Lower lobe of right lung (tissue), 2 donors: ENCODE measurements at regions not wholly inside any gene's neighbourhood (a gene's known extent, or its start where the extent isn't known, plus 50 kb on each side); places are given as distances from the start of the nearest gene placed in this dataset.

ENCODE experiments used
- ATAC-seq, 2 donors: fragments of 200-7000 bp; cut with Tn5 transposase; one replicate each; pipeline ENCODE4 v1.9.1; 2020 to 2022; ENCODE audit warnings: mild to moderate bottlenecking in 2 of 2, moderate library complexity in 2 of 2
- DNase-seq: peaks from one replicate; pipeline ENCODE4 v3.0.0-alpha.2; 2020
- H3K27ac ChIP-seq: fragments of 200-600 bp; one replicate; pipeline ENCODE4 v1.8.0; 2022
- H3K27me3 ChIP-seq: fragments of 200-600 bp; one replicate; pipeline ENCODE4 v1.8.0; 2022; ENCODE audit warnings: low read depth
- H3K36me3 ChIP-seq: fragments of 200-600 bp; one replicate; pipeline ENCODE4 v1.8.0; 2022; ENCODE audit warnings: mild to moderate bottlenecking
- H3K4me1 ChIP-seq: fragments of 200-600 bp; one replicate; pipeline ENCODE4 v1.8.0; 2022
- H3K4me3 ChIP-seq: fragments of 200-600 bp; one replicate; pipeline ENCODE4 v1.8.0; 2022; ENCODE audit warnings: mild to moderate bottlenecking
- H3K9me3 ChIP-seq: fragments of 200-600 bp; one replicate; pipeline ENCODE4 v1.8.0; 2022
- intact Hi-C: fragments of 100-400 bp; cut with DNase I; formaldehyde crosslinking; loops from one replicate; pipeline ENCODE4 v1.11.0; 2022
- TF ChIP-seq, protein P1 (sequence below): fragments of 200-600 bp; IDR thresholded peaks from one replicate; pipeline ENCODE4 v1.8.0; 2022; ENCODE audit warnings: antibody characterized with exemption, mild to moderate bottlenecking
- donor health status: DM: no; HTN: yes; CAD: no; lungs with severe emphysema.

DNA sequence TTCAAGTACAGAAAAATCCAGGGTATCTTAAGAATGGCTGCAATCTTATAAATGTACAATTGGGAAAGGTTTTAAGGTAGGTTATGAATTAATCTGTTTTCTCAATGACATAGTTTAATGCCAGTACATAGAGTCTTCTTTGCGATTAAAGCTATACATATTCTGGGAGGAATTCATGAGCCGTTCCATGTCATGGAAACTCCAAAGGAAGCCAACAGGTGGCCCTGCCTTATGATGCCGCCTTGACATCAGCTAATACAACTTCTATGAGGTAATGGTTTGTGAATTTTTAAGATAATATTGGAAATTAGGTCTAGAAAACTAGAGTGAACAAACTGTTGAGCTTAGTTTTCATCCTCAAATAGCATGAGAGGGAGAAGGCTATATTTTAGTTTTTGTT is 713.4 kb downstream of the EFNA5 start:
- H3K27me3 ChIP-seq: no peaks in the 10 kb centered on the region
- H3K4me1 ChIP-seq: no peaks in the 10 kb centered on the region
- TF ChIP-seq, protein P1, sequence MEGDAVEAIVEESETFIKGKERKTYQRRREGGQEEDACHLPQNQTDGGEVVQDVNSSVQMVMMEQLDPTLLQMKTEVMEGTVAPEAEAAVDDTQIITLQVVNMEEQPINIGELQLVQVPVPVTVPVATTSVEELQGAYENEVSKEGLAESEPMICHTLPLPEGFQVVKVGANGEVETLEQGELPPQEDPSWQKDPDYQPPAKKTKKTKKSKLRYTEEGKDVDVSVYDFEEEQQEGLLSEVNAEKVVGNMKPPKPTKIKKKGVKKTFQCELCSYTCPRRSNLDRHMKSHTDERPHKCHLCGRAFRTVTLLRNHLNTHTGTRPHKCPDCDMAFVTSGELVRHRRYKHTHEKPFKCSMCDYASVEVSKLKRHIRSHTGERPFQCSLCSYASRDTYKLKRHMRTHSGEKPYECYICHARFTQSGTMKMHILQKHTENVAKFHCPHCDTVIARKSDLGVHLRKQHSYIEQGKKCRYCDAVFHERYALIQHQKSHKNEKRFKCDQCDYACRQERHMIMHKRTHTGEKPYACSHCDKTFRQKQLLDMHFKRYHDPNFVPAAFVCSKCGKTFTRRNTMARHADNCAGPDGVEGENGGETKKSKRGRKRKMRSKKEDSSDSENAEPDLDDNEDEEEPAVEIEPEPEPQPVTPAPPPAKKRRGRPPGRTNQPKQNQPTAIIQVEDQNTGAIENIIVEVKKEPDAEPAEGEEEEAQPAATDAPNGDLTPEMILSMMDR: no peak
- no peaks in the 10 kb centered on the region for H3K9me3 ChIP-seq
- no peaks in the 10 kb centered on the region for H3K36me3 ChIP-seq
- intact Hi-C loops: no loop called here
- no peak for DNase-seq
- no peak overlapping the region for H3K27ac ChIP-seq
- H3K4me3 ChIP-seq: no peak overlapping the region
- ATAC-seq: no peak

DNA sequence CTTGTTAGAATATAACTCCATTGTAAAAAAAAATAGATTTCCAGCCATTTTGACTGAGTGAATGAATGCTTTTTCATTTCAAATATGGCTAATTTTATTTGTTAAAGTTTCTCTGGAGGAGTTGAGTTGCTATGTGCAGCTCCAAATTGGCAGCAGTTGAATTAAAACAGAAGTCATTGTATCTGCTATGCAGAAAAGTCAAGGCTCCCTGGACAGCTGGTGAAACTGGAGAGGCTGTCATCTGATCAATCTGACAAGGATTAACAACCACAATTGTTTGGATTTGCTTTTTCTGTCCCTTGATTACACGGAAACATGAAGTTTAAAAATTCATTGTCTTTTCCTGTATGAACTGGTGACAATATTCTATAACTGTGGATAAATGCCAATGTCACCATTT is 713.9 kb downstream of the EFNA5 start:
- Histone ChIP-seq H3K36me3 (no peaks in the 10 kb centered on the region), H3K4me1 (no peaks in the 10 kb centered on the region), H3K4me3 (no peak overlapping the region), H3K27ac (no peak overlapping the region), H3K9me3 (no peaks in the 10 kb centered on the region), H3K27me3 (no peaks in the 10 kb centered on the region)
- DNase-seq (no peak), ATAC-seq (no peak)
- intact Hi-C loops: no loop called here
- TF ChIP-seq, protein P1: no peak

DNA sequence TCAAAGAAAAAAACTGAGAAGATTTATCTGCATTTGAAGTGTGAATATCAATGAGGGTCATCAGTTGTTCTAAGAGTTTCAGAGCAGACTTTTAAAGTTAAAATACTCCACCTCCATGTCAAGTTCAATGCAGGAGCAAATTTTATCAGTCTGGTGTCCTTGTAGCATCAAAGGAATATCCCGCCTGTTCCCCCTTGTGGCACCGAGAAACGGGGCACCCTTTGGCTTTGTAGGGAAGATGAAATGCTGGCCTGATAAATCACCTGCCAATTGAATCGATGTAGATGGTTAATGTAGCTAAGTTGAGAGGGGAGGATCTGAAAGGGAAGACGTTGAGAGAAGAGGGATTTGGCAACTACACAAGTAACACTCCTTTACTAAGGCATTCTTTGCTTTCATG is 714.5 kb downstream of the EFNA5 start:
- DNase-seq (no peak), ATAC-seq (no peak)
- H3K4me3 ChIP-seq: no peak overlapping the region
- H3K36me3 ChIP-seq: no peaks in the 10 kb centered on the region
- H3K27ac ChIP-seq: no peak overlapping the region
- no peaks in the 10 kb centered on the region for H3K9me3 ChIP-seq
- intact Hi-C loops: no loop called here
- no peaks in the 10 kb centered on the region for H3K4me1 ChIP-seq
- TF ChIP-seq, protein P1: no peak
- H3K27me3 ChIP-seq: no peaks in the 10 kb centered on the region

GRCh38 chr5:106940986-106941385 is 729.8 kb downstream of the EFNA5 start:
- TF ChIP-seq, protein P1: no peak

GRCh38 chr5:106940301-106940846 is 730.4 kb downstream of the EFNA5 start:
- DNase-seq (no peak), ATAC-seq (no peak)
- Histone ChIP-seq H3K4me1 (no peaks in the 10 kb centered on the region), H3K9me3 (no peaks in the 10 kb centered on the region), H3K27ac (no peak overlapping the region), H3K36me3 (no peaks in the 10 kb centered on the region), H3K4me3 (no peak overlapping the region), H3K27me3 (no peaks in the 10 kb centered on the region)
- TF ChIP-seq, protein P1: no peak
- intact Hi-C loops: no loop called here

More at GRCh38 chr5:106940986-106941385, 729.8 kb downstream of the EFNA5 start:
- H3K4me1 ChIP-seq: no peaks in the 10 kb centered on the region
- no peaks in the 10 kb centered on the region for H3K36me3 ChIP-seq
- no peaks in the 10 kb centered on the region for H3K9me3 ChIP-seq
- no peaks in the 10 kb centered on the region for H3K27me3 ChIP-seq
- ATAC-seq (no peak), DNase-seq (no peak)
- H3K27ac ChIP-seq: no peak overlapping the region
- intact Hi-C loops: no loop called here
- no peak overlapping the region for H3K4me3 ChIP-seq

DNA sequence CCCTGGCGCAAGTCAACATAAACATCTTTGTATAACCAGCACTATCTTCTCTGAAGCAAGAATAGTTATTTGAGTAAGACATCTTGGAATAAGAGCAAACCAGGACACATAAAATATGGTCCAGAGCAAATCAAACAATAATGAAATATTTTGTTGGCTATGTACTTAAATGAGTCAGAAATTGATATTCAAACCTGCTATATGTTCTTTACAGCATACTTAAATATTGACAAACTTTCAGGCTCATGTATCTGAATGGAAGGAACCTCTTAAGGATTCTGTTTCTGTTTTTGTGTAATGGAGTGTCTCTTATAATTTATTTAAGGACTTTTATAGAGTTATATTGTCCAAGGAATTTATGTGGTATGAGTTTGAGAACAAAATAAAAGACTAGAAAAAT is 747.3 kb downstream of the EFNA5 start:
- Histone ChIP-seq H3K27ac (no peak overlapping the region), H3K27me3 (no peaks in the 10 kb centered on the region), H3K36me3 (no peaks in the 10 kb centered on the region), H3K9me3 (no peaks in the 10 kb centered on the region), H3K4me3 (no peak overlapping the region), H3K4me1 (no peaks in the 10 kb centered on the region)
- intact Hi-C loops: no loop called here
- ATAC-seq (no peak), DNase-seq (no peak)
- TF ChIP-seq, protein P1: no peak
